ENCODE measurements at regions not wholly inside any gene's neighbourhood (a gene's known extent, or its start where the extent isn't known, plus 50 kb on each side); places are given as distances from the start of the nearest gene placed in this dataset.

GRCh38 chr1:78351551-78352216, 139.1 kb upstream of the PTGFR start:
- CTCF ChIA-PET: no interaction called here
- Histone ChIP-seq H3F3A (ENCODE audit: low read length, unreplicated experiment) (no peaks in the 10 kb centered on the region), H3K36me3 (ENCODE audit: low read depth, low read length) (no peaks in the 10 kb centered on the region), H3K9me2 (replicated peaks; ENCODE audit: low read length) (no peaks in the 10 kb centered on the region), H3K79me2 (ENCODE audit: low read length) (no peaks in the 10 kb centered on the region), H3K4me2 (ENCODE audit: low read length) (no peak overlapping the region), H3K27ac (ENCODE audit: low read length) (no peak overlapping the region), H3K27me3 (ENCODE audit: low read length) (no peaks in the 10 kb centered on the region), H4K20me1 (ENCODE audit: low read length) (no peaks in the 10 kb centered on the region), H3K4me3 (ENCODE audit: low read length) (no peak overlapping the region), H2AFZ (ENCODE audit: low read length) (no peak overlapping the region), H3K9ac (ENCODE audit: low read length) (no peak overlapping the region), H3K9me3 (ENCODE audit: low read length) (no peaks in the 10 kb centered on the region), H3K4me1 (ENCODE audit: insufficient read depth, low read length) (no peaks in the 10 kb centered on the region)
- ATAC-seq (no peak), DNase-seq (no peak)
- POLR2A ChIA-PET (ENCODE audit: unreplicated experiment): no interaction called here
- no TSS peak for BruUV-seq (replicated peaks)
- TF ChIP-seq EZH2phosphoT487 (IDR thresholded peaks at IDR 0.05; ENCODE audit: borderline replicate concordance, low read length): no peak
- intact Hi-C loops (cut with micrococcal nuclease): no loop called here

GRCh38 chr1:78355656-78356055, 135.1 kb upstream of the PTGFR start:
- Histone ChIP-seq H3K4me2 (ENCODE audit: low read length) (no peak overlapping the region), H3K4me1 (ENCODE audit: insufficient read depth, low read length) (peaks cover 16% of the 10 kb centered on the region), H3K27ac (ENCODE audit: low read length) (no peak overlapping the region), H3K9me3 (ENCODE audit: low read length) (no peaks in the 10 kb centered on the region), H3K79me2 (ENCODE audit: low read length) (no peaks in the 10 kb centered on the region), H3K27me3 (ENCODE audit: low read length) (no peaks in the 10 kb centered on the region), H2AFZ (ENCODE audit: low read length) (no peak overlapping the region), H4K20me1 (ENCODE audit: low read length) (no peaks in the 10 kb centered on the region), H3K9me2 (replicated peaks; ENCODE audit: low read length) (no peaks in the 10 kb centered on the region), H3K4me3 (ENCODE audit: low read length) (no peak overlapping the region), H3K9ac (ENCODE audit: low read length) (no peak overlapping the region), H3F3A (ENCODE audit: low read length, unreplicated experiment) (no peaks in the 10 kb centered on the region), H3K36me3 (ENCODE audit: low read depth, low read length) (no peaks in the 10 kb centered on the region)
- no peak for DNase-seq
- ChIA-PET POLR2A (ENCODE audit: unreplicated experiment) (interaction anchor here (0.6 kb wide), 1 partner anchor 15 kb away, joined by 3 read pairs; no protein-coding TSS in a partner anchor), CTCF (interaction anchor here (0.6 kb wide), 1 partner anchor 241 kb away, joined by 3 read pairs; no protein-coding TSS in a partner anchor)
- BruUV-seq (replicated peaks): no TSS peak
- TF ChIP-seq EZH2 (IDR thresholded peaks at IDR 0.05; ENCODE audit: low read length, unreplicated experiment) (no peak), EZH2phosphoT487 (IDR thresholded peaks at IDR 0.05; ENCODE audit: borderline replicate concordance, low read length) (no peak), CTCF (conservative IDR thresholded peaks at IDR 0.05; ENCODE audit: low read depth, low read length) (no peak)
- no peak for ATAC-seq
- intact Hi-C loops (cut with micrococcal nuclease): loop anchor here (5.0 kb wide), 1 partner anchor 322 kb away; no protein-coding TSS in a partner anchor

GRCh38 chr1:78358165-78358564, 132.6 kb upstream of the PTGFR start:
- Histone ChIP-seq H3K4me3 (ENCODE audit: low read length) (no peak overlapping the region), H3K9me2 (replicated peaks; ENCODE audit: low read length) (no peaks in the 10 kb centered on the region), H4K20me1 (ENCODE audit: low read length) (no peaks in the 10 kb centered on the region), H3K4me1 (ENCODE audit: insufficient read depth, low read length) (peaks cover 22% of the 10 kb centered on the region), H3K27ac (ENCODE audit: low read length) (no peak overlapping the region), H3F3A (ENCODE audit: low read length, unreplicated experiment) (no peaks in the 10 kb centered on the region), H3K27me3 (ENCODE audit: low read length) (no peaks in the 10 kb centered on the region), H3K36me3 (ENCODE audit: low read depth, low read length) (no peaks in the 10 kb centered on the region), H3K79me2 (ENCODE audit: low read length) (no peaks in the 10 kb centered on the region), H2AFZ (ENCODE audit: low read length) (no peak overlapping the region), H3K9me3 (ENCODE audit: low read length) (no peaks in the 10 kb centered on the region), H3K9ac (ENCODE audit: low read length) (no peak overlapping the region), H3K4me2 (ENCODE audit: low read length) (no peak overlapping the region)
- ChIA-PET POLR2A (ENCODE audit: unreplicated experiment) (interaction anchor here (0.8 kb wide), 1 partner anchor 129 kb away, joined by 7 read pairs; no protein-coding TSS in a partner anchor), CTCF (no interaction called here)
- DNase-seq (no peak), ATAC-seq (no peak)
- intact Hi-C loops (cut with micrococcal nuclease): loop anchor here (5.0 kb wide), 1 partner anchor 319 kb away; no protein-coding TSS in a partner anchor
- no TSS peak for BruUV-seq (replicated peaks)
- TF ChIP-seq EZH2 (IDR thresholded peaks at IDR 0.05; ENCODE audit: low read length, unreplicated experiment): no peak
- no peak for TF ChIP-seq CTCF (conservative IDR thresholded peaks at IDR 0.05; ENCODE audit: low read depth, low read length)
- no peak for TF ChIP-seq EZH2phosphoT487 (IDR thresholded peaks at IDR 0.05; ENCODE audit: borderline replicate concordance, low read length)

Data from PC-3 (cell line).